HFFc6 (cell line): ENCODE measurements at regions not wholly inside any gene's neighbourhood (a gene's known extent, or its start where the extent isn't known, plus 50 kb on each side); places are given as distances from the start of the nearest gene placed in this dataset.
A peak's percentile ranks its signal among the peaks of the same experiment; 100 is the strongest.

Experiments used
- DNase-seq: peaks from one replicate; pipeline ENCODE4 v3.0.0-alpha.2; 2018
- H3K27ac Mint-ChIP-seq: 2 replicates; pipeline ENCODE4 v1.8.0; 2020; ENCODE audit warnings: mild to moderate bottlenecking, mixed read lengths
- H3K27me3 Mint-ChIP-seq: 2 replicates; pipeline ENCODE4 v1.8.0; 2021; ENCODE audit warnings: mild to moderate bottlenecking, moderate library complexity, mixed read lengths; ENCODE audit not compliant: insufficient read depth
- H3K36me3 Mint-ChIP-seq: 2 replicates; pipeline ENCODE4 v1.8.0; 2021; ENCODE audit warnings: low read depth, mixed read lengths
- H3K4me1 Mint-ChIP-seq: 2 replicates; pipeline ENCODE4 v1.8.0; 2020; ENCODE audit warnings: low read depth, mixed read lengths
- H3K4me3 Mint-ChIP-seq: 2 replicates; pipeline ENCODE4 v1.8.0; 2020; ENCODE audit warnings: mild to moderate bottlenecking, moderate library complexity, mixed read lengths
- H3K9me3 Mint-ChIP-seq: 2 replicates; pipeline ENCODE4 v1.8.0; 2020; ENCODE audit warnings: mild to moderate bottlenecking, mixed read lengths
- TF ChIP-seq, protein P1 (sequence below): fragments of 200-600 bp; sonication (generic); IDR thresholded peaks from 2 replicates; pipeline ENCODE4 v1.5.0; 2021; ENCODE audit warnings: antibody characterized with exemption, mild to moderate bottlenecking

DNA sequence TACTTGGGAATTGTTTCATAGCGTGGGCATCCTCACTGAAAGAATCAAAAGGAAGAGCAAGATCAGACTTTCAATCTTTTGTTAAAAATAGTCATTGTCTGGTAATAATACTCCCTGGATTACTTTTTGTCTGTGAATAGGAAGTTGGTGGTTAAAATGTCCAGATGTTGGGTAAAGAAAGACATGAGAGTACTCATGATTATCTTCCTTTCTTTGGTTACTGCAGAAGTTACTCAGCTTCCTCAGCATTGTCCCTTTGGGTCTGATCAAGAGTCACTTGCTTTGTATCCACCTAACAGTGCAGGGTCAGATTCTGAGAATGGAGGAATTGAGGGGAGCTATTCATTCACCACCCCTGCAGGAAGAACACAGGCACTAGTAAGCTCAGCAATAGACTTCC, 54.6 kb downstream of the RIN2 start:
- H3K4me1 Mint-ChIP-seq = peaks cover 77% of the 10 kb centered on the region

DNA sequence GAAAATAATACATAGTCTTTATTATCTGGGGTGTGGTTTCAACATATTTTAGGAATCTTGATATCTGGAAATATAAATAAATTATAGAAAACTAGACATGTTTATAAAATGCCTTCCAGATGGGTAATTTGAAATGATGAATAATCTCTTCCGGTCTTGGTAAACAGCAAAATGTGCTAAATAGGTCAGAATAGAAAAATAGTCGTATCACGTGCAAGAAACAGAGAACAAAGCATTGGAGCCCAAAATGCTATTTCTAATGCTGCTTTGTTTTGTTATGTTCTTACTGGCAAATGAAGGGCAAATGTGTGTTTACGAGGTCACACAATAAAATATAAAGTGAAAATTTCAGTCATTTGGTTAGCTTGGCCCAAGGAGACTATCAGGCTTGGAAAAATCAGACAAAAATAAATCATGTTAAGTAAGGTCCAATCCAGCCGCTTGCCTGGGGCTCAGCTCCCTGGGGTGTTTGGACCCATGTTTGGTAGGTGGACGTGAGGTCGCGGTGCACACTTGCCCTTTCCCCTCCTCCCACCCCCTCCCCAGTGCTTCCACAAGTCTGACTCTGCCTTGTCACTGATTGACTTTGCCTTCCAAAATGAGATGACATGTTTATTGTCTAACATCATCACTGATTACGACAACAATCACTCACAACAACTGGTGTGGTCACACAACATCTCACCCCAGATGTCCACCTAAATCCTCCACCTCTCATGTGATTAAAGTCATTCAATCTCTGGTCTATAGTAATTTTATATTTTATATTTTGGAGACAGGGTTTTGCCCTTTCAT, 56.0 kb downstream of the RIN2 start:
- Mint-ChIP-seq H3K36me3 (peaks cover 21% of the 10 kb centered on the region), H3K4me1 (peaks cover 72% of the 10 kb centered on the region), H3K27me3 (0 out of 2 replicates have a peak, but pooled peaks cover 4% of the 10 kb centered on the region), H3K4me3 (peak overlapping the region; percentile 33; the same call in 1 of the 2 replicates), H3K27ac (peak overlapping the region; percentile 98), H3K9me3 (0 out of 2 replicates have a peak, but pooled peaks cover 8% of the 10 kb centered on the region)
- TF ChIP-seq, protein P1, sequence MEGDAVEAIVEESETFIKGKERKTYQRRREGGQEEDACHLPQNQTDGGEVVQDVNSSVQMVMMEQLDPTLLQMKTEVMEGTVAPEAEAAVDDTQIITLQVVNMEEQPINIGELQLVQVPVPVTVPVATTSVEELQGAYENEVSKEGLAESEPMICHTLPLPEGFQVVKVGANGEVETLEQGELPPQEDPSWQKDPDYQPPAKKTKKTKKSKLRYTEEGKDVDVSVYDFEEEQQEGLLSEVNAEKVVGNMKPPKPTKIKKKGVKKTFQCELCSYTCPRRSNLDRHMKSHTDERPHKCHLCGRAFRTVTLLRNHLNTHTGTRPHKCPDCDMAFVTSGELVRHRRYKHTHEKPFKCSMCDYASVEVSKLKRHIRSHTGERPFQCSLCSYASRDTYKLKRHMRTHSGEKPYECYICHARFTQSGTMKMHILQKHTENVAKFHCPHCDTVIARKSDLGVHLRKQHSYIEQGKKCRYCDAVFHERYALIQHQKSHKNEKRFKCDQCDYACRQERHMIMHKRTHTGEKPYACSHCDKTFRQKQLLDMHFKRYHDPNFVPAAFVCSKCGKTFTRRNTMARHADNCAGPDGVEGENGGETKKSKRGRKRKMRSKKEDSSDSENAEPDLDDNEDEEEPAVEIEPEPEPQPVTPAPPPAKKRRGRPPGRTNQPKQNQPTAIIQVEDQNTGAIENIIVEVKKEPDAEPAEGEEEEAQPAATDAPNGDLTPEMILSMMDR = no peak
- DNase-seq = no peak

More for the DNA sequence above, 54.6 kb downstream of the RIN2 start:
- 0 out of 2 replicates have a peak overlapping the region, but pooled peaks have one; percentile 17 for H3K4me3 Mint-ChIP-seq
- H3K27me3 Mint-ChIP-seq = 0 out of 2 replicates have a peak, but pooled peaks cover 4% of the 10 kb centered on the region
- no peak for DNase-seq
- H3K36me3 Mint-ChIP-seq = peaks cover 14% of the 10 kb centered on the region
- no peaks in the 10 kb centered on the region for H3K9me3 Mint-ChIP-seq
- TF ChIP-seq, protein P1 = peak; percentile 14; the same call in 1 of the 2 replicates
- H3K27ac Mint-ChIP-seq = peak overlapping the region; percentile 69

DNA sequence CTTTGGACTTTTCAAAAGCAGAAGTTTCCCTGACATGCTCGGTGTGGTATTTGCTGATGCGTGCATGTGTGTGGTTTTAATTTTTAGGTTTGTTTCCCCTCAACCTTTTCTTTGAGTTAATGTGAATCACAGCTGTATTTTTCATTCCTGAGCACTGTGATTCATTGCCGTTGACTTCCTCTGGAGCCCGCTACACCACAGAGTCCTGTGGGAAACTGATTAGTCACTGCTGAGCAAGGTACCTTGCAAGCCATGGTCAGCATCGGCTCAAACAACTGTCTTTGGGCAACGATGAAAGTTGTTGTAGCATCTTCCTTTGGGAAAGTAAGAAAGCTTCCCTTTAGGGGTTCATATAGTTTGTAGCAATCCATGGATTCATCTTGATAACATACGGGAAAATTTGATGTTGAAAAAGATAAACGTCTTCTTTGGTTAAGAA, 57.5 kb downstream of the RIN2 start:
- Mint-ChIP-seq H3K4me1 (peaks cover 72% of the 10 kb centered on the region), H3K4me3 (peak overlapping the region; percentile 75), H3K9me3 (0 out of 2 replicates have a peak, but pooled peaks cover 9% of the 10 kb centered on the region), H3K27me3 (0 out of 2 replicates have a peak, but pooled peaks cover 4% of the 10 kb centered on the region), H3K36me3 (peaks cover 16% of the 10 kb centered on the region), H3K27ac (peak overlapping the region; percentile 98)
- TF ChIP-seq, protein P1 = no peak
- peak; percentile 98 for DNase-seq

DNA sequence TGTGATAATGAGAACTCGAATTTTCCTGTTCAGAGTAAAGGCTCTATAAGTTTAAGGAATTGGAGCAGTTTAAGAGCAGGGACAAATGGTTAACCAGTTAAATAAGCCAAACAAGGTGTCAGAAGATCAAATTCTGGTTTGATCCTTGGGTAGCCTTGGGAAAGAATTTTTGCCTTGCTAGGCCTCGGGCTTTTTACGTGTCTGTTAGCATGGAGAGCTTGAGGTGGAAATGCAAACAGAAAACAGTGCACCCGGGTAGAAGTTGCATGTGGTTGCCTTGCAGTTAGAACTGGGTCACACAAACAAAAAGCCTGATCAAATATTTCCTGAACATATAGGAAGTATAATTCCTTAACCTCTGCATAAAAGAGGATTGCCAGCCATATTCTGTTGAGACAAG, 58.3 kb downstream of the RIN2 start:
- 0 out of 2 replicates have a peak, but pooled peaks cover 4% of the 10 kb centered on the region for H3K27me3 Mint-ChIP-seq
- H3K4me1 Mint-ChIP-seq = peaks cover 71% of the 10 kb centered on the region
- H3K4me3 Mint-ChIP-seq = peak overlapping the region; percentile 77; the same call in 1 of the 2 replicates
- TF ChIP-seq, protein P1 = no peak
- peaks cover 16% of the 10 kb centered on the region for H3K36me3 Mint-ChIP-seq
- peak overlapping the region; percentile 98 for H3K27ac Mint-ChIP-seq
- 0 out of 2 replicates have a peak, but pooled peaks cover 9% of the 10 kb centered on the region for H3K9me3 Mint-ChIP-seq
- DNase-seq = no peak

DNA sequence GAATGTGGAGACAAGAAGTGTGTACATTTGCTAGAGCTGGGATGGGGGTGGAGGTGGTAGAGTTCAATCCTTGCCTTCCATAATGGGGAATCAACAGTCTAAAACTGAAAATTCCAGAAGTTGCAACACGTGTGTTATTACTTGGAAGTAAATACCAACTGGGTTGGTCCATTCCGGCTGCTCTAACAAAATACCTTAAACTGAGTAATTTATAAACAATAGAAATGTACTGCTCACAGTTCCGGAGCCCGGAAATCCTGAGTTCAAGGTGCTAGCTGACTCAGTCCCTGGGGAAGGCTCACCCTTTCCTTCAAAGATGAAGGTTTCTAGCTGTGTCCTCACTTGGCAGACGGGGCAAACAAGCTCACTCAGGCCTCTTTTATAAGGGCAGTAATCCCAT, 59.0 kb downstream of the RIN2 start:
- Mint-ChIP-seq H3K4me1 (peaks cover 71% of the 10 kb centered on the region), H3K27me3 (0 out of 2 replicates have a peak, but pooled peaks cover 4% of the 10 kb centered on the region), H3K36me3 (peaks cover 16% of the 10 kb centered on the region), H3K27ac (peak overlapping the region; percentile 98), H3K4me3 (peak overlapping the region; percentile 77), H3K9me3 (0 out of 2 replicates have a peak, but pooled peaks cover 9% of the 10 kb centered on the region)
- TF ChIP-seq, protein P1 = no peak
- peak; percentile 86 for DNase-seq
